DMS 273 treated with DMSO at 0.1 percent for 48 hours (cell line): ENCODE measurements at regions not wholly inside any gene's neighbourhood (a gene's known extent, or its start where the extent isn't known, plus 50 kb on each side); places are given as distances from the start of the nearest gene placed in this dataset.
"Not testable (repeated sequence)": the region's sequence is repeated elsewhere in the genome, so short reads cannot be mapped to it uniquely, and the experiment has no call there.

Experiments used
- DNase-seq: peaks from one replicate; lab custom pipeline; 2025; lab: John Stamatoyannopoulos, UW

DNA sequence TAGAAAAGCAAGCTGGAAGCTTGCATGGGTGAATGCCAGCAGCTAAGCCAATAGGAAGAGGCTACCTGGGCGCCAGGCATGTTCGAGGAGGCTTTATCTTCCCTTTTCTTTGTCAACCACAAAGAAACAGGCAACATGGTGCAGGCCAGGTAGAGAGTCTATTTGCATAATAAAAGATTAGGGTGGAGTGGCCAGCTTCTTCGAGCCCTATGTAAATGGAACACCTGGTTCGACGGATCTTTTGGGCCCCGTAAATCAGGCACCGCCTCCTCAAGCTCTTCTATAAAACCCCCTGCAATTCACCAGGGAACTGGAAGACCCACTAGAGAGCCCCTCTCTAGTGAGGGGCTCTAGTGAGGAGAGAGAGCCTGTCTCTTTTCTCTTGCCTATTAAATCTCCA lies 1106.2 kb upstream of the CELF2 start:
- no peak for DNase-seq

DNA sequence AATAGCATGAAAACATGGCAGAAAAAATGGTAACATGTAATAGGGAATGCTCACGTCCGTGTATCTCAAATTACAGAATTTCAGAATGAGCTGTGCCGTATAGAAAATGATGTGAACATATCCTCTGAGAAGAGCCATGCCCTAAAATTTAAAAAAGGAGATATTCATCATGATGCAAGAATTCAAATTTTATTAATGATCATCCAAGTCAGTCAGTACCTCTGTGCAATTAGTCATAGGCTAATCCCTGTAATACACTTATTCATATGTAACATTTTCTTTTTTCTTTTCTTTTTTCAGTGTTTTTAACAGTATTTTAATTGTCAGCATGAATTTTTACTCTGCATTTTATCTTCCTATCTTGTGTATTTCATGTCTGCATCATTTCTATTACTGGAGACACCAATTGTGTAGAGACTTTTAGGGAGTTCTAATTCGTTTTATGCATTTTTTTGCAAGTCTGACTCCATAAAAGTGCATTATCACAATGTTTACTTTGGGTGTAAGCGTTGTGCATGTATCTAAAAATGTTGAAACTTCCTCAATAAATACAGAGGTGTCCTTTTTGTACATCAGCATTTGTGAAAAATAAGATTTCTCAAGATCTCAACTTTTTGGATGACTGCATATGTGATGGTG lies 1103.7 kb upstream of the CELF2 start:
- DNase-seq, result no peak

DNA sequence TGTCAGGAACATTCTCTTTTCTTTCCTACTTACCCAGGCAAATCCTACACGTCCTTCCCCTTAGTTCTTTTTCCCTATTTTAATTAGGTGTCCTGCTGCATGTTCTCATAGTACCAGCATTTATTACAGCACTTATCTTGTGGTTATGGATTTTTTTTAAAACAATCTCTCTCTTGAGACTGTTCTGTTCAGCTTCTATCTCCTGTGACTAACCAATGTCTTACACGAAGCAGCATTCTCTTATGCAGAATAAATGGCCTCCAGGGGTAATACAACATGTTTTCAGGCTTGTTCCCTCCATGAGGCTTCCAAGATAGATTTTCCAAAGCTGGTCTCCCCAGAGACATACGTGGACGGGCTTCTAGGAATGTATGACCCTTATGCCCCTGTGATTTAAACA lies 1096.1 kb upstream of the CELF2 start:
- no peak for DNase-seq

DNA sequence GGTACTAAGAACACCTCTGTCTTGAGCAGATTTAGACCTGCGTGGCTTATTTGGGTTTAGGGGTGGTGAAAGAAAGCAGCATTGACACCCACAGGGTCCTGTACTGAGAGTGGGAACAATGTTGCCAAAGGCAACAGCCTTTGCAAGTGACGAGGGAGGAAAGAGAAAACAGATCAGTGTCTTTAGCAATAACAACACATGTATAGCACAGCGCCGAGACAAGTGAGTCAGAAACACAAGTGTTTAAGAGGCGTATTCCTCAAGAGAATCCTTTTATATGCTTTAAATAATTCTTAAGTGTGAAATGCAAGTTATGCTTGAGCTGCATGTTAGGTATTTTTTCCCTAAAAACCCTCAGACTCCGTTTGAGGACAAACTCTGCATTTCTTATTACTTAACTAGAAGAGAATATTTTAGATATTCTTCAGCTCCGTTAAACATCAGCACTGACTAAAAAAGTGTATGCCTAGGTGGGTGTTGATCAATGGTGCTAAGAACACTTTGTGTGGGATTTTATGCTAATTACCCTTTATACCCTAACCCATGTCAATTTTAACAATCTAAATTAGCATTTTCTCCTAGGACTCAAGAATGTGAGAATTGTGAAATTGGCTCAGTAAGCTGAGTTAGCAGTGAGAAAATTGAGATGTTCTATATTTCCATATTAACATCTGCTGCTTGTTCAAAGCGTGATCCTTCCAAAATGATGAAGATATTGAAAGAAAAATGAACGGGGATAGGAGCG lies 1095.4 kb upstream of the CELF2 start:
- no peak for DNase-seq

DNA sequence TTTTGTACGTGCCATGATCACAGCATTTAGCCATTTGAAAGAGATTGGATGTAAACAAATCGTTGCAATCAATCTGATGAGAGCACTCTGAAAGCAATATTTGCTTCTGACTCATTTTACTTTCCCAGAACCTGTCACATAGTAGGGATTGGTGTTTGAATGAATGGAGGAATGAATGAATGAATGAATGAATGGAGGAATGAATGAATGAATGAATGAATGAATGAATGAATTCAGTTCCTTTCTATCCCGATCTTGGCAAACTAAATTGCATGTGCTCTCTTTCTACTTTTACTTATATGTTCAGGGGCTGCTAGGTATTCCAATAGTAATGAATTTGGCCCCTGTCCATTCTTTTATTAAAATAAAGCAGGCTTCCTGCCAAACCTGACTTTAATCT lies 1091.7 kb upstream of the CELF2 start:
- no peak for DNase-seq

DNA sequence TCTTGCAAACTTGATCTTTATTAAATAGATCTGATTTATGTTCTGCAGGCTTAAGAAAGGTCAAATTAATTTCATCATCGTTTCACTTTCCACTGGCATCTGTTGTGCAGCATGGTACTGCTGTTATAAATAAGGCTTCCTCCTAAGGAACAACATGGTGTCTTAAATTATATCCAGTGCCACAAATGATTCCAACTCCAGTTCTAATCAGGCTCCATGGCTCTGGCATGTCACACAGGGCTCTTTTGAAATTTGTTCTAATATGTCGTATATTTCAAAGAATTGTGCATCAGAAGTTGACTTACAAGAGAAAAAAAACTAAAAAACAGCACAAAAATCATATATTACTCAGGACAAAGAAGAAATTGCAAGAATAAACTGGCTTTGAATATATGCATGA lies 1090.8 kb upstream of the CELF2 start:
- no peak for DNase-seq

DNA sequence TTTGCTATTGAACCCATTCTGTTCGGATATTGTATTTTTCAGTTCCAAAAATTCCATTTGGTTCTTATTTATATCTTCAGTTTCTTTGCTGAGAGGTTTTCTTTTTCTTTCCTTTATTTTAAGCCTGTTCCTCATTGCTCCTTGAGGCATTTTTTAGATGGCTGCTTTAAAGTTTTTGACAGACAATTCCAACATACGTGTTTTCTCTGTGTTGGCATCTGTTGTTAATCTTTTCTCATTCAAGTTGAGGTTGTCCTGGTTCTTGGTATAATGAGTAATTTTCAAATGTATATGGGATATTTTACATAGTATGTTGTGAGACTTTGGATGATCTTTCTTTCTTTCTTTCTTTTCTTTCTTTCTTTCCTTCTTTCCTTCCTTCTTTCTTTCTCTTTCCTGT lies 1078.0 kb upstream of the CELF2 start:
- DNase-seq, result no peak

DNA sequence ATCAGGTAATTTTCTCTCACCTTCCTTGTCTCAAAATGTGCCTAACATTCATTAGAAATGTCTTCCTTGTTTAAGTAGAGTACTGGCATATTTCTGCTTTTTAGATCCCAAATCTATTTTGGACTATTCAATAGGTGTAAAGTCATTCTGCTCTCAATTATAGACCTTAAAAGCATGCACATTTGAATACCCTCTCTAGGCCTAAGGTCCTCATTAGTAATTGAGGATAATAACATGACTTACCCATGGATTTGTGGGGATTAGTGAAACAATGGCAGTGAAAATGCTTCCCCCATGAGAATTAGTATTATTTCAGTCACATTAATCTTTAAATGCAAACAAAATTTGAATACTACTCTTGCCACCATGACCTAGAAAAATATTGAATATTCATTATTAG lies 1073.0 kb upstream of the CELF2 start:
- no peak for DNase-seq

DNA sequence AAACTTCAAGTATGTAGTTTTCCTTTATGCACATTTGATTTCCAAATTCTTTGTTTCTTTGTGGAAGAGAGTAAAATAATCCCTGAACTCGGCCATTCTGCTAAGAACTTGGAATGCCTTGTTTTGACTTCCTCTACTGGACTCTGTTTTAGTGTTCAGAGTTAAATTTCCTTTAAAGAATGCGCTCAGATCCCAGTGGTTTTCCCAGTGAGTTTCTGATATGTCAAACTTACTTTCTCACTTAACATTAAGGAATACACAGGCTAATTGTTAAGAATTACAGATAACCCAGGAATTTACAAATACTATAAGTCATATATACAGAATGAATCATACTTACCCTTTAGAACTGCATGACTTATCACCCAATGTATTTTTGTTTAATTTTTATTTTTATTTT lies 1067.6 kb upstream of the CELF2 start:
- no peak for DNase-seq

DNA sequence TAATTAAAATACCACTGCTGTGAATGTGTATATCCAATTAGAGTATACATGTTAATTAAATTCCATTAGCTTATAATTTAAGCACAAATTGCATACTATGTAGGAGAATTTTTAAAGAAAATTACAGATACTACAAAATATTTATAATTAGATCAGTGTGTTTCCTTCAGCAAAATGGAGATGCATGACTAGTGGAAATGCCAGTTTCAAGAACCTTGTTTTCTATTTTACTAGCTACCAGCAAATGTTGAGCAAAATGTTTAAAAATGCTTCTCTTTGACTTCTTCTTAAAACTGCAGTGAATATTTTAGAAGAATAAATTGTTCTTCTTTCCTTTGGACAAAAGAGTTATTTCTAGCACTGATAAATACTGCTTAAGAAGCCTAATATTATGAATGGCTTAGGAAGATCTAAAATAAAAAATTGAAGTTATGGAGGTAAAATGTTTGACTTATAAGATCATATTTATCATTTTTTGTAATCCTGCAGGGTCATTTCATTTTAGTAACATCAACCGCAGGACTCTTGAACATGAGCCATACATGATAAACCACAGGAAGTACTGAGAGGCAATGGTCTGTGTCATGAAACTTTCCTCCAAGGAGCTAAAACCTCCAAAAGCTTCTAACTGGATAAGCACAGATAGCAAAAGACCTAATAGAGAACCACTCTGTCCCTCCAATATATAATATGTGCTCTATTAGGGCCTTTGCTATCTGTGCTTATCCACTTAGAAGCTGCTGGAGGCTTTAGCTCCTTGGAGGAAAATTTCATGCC lies 1066.0 kb upstream of the CELF2 start:
- no peak for DNase-seq

DNA sequence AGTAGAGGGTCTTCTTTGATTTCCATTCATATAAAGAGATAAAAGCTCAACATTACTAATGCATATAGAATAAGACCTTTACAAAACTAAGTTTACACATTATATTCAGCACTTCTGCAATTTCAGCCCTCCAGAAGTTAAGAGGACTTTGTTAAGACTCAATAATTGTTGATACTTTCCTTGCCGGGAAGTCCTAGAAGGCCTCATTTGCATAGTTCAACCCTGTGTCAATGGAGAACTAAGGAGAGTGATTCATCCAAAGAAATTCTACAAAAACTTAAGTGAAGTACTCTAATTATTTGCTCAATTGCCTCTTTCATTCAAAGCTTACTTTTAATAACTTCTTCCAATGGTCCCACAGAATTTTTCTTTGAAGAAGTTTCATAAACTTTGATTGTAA lies 1060.3 kb upstream of the CELF2 start:
- DNase-seq, result no peak

DNA sequence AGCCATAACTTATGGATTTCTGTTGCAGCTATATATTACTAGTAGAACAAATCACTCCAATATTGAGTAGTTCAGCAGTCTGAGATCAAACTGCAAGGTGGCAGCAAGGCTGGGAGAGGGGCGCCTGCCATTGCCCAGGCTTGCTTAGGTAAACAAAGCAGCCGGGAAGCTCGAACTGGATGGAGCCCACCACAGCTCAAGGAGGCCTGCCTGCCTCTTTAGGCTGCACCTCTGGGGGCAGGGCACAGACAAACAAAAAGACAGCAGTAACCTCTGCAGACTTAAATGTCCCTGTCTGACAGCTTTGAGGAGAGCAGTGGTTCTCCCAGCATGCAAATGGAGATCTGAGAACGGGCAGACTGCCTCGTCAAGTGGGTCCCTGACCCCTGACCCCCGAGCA lies 1059.8 kb upstream of the CELF2 start:
- not testable (repeated sequence) for DNase-seq

DNA sequence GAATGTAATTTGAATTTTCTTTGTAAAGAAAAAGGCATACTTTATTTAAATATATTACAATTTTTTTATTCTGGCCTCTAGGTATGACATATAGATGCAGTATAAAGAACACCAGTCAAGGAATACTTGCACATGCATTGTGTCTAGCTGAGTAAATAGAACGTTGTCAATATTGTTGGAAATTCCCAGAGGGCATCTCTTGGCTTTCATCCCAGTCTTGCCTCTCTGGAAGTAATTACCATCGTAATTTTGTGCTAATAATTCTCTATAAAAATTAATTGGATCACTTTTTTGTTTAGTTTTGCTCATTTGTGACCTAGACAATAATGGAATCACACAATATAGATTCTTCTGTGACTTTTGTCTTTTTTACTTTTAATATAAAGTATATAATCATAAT lies 1052.3 kb upstream of the CELF2 start:
- no peak for DNase-seq

DNA sequence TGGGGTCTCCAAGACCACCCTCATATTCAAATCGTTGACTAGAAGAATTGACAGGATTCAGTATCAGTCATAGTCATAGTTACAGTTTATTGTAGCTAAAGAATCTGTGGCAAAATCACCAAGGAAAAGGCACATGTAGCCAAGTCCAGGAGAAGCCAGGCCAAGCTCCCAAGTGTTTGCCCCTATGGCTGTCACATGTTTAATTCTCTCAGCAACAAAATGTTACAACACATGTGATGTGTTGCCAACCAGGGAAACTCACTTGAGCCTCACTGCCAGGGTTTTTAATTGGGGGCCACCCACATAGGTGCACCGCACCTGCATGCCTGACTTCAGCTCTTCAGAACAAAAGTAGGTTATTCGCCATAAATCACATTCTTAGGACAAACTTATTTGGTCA lies 1030.9 kb upstream of the CELF2 start:
- DNase-seq, result no peak

DNA sequence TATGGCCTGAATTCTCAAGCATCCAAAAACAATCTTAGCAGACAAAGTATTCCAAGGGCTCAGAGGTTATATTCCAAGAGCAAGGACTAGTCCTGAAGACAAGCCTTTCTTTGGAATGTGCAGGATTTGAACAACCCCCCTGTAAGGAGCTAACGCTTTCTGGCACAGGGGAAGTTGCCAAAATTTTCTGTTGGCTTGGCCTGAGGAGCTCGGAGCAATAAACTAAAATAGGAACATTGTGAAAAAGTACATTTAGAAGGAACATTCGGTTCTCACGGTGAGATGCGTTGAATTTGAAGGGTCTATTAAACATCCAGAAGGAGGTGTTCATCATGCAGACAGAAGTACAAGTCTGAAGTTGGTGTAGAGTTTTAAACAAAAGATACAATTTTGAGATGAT lies 1030.5 kb upstream of the CELF2 start:
- no peak for DNase-seq

DNA sequence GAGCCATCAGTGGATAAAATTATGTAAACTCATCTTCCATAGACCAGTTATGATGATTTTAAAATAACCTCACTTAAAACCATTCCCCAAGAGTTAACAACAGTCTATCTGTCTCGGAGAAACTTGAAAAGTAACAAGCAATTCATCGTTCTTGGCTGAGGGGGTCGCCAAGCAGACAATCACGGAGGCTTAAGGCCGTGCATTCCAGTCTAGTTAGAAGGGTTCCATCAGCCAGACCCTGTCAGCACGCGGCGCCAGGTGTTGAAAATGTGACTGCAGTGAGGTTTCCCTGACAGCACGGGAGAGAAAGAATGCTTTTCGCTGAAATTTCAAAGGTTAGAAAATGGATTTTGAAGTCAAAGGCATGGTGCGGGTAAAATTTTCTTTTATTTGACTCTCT lies 1025.0 kb upstream of the CELF2 start:
- DNase-seq, result no peak

DNA sequence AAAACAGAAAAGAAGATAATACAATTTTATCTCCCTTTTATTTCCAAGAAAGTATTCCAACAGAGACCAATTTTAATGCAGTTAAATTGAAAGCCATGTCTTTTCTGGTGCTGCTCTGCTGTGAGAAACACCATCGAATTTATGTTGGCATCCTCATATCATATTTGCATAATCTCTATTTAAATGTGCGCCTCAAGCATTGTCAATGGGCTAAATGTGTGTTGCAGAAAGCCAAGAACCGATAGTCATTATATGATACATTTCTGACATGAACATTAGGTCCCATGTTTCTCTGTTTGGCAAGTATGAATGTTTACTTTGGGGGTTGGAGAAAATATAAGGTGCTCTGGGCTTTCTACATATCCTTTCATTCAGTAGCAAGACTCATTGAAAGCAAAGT lies 1023.5 kb upstream of the CELF2 start:
- DNase-seq, result no peak

DNA sequence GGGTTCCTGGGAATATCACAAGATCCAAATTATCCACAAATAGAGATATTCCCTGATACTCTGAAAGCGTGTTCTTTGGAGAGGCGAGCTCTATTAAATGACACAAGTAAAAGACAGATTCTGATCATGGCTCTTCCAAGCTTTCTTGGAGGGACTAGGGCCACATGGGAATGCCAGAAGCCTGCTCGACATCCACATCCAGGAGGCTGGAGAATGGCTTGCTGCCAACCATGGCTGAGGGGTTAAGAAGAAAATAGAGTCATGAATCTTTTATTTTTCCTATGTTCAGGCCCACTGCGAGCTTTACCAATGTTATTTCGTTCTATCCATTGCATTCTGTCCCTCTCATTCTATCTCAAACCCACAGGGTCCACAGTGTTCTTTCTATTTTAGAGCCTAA lies 1018.0 kb upstream of the CELF2 start:
- DNase-seq, result no peak

DNA sequence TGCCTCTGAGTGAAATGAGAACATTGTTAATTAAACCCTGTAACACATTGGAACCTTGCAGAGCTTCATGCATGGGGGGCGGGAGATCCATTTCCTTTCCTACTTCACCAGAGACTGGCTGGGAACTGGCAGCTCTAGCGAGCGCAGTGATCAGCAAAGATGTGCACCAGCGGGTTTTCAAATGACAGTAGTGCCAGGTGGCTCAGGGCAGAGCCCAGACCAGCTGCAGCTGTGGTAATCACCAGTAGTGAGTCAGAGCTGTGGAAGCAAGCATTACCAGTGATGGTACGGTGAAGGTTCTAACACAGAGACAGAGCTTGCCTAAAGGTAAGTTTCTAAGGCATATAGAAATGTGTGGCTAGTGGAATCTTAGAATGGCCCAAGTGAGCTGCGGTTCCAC lies 1009.7 kb upstream of the CELF2 start:
- DNase-seq, result no peak

DNA sequence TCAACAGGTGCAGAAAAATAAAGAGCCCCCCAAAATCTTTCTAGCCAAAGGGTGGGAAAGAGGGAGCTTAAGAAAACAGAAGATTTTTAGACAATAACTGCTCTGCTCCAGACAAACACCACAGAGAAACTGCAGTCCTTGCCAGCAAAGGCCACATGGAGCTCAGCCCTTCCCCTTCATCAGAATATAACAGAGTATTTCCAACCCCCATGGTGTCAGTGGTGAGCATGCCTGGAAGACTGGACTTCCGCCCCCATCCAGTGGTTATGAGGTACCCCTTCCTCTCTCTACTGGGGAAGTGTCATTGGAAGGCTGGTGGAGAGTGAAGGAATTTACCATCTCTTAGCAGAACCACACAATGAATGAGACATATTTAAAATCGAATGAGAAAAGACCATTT lies 1007.3 kb upstream of the CELF2 start:
- DNase-seq, result no peak

DNA sequence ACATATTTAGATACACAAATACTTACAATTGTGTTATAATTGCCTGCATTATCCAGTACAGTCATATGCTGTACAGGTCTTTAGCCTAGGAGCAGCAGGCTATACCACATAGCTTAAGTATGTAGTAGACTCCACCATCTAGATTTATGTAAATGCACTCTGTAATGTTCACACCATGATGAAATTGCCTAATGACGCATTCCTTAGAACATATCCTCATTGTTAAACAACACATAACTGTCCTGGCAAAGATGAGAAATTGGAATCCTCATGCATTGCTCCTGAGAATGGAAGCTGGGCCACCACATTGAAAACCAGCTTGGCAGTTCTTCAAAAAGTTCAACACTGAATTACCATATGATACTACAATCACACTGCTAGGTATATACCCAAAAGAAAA lies 1002.8 kb upstream of the CELF2 start:
- DNase-seq, result no peak

DNA sequence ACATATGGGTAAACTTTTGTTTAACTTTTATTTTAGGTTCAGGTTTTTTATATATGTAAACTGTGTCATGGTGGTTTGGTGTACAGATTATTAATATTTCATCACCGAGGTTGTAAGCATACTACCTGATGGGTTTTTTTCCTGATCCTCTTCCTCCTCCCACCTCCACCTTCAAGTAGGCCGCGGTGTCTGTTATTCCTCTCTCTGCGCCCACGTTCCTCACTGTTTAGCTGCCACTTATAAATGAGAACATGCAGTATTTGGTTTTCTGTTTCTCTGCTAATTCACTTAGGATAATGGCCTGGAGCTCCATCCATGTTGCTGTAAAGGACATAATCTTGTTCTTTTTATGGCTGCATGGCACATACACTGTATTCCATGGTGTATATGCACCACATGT lies 1000.0 kb upstream of the CELF2 start:
- DNase-seq, result no peak

DNA sequence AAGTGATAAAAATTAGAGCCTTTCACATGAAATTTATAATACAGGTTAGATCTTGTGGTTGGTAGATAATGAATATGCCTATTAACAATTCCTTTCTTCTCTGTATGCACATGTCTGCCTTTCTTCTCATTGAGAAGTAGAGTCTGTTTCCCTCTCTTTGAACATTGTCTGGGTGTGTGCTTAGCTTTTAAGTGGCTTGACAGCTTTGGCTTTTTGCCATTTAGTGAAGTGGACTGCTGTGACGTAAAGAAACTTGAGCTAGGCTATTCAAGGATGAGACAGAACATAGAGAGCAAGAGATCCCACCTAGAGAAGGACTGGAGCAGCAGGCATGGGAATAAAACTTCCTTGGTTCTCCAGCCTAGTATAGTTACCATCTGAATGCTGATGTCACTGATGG lies 996.7 kb upstream of the CELF2 start:
- no peak for DNase-seq
